ENCODE measurements at regions not wholly inside any gene's neighbourhood (a gene's known extent, or its start where the extent isn't known, plus 50 kb on each side); places are given as distances from the start of the nearest gene placed in this dataset.

DNA sequence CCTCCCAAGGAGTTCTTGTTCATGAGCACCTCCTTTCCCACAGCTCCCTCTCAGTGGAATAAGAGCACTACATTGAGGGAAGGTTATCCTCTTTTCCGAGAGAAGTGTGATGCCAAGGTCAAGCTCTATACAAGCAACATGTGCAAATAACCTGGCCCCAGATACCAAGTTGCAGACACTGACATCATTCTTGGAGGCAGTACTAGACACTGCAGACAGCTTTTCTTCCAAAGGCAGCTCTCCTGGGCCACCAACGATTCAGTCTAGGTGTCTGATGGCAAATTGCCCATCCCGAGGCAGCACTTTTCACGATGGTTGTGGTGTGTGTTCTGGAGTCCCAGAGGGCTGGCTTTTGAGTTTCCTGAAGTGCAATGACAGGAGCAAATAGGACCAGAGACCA, 384.9 kb downstream of the TLL1 start:
- DNase-seq (ENCODE audit: extremely low spot score, insufficient read length, low read depth) = no peak
- FAIRE-seq = no peak

DNA sequence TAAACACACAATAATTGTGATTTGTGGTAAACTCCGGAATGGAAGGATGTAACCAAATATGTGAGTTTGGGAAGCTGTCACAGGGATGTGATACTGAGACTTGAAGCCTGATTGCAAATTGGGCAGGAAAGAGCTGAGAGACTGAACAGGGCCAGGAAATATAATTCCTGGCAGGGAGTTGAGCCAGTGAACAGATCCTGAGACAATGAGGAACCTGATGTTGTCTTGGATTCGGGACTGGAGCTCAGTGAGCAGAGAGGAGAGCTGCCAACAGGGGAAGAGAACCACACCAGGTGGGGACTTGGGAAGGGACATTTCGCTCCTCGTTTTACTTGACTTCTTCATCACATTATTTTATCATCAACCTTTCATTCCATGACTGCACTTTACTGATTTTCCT, 386.0 kb downstream of the TLL1 start:
- DNase-seq (ENCODE audit: extremely low spot score, insufficient read length, low read depth) = no peak
- FAIRE-seq = no peak

DNA sequence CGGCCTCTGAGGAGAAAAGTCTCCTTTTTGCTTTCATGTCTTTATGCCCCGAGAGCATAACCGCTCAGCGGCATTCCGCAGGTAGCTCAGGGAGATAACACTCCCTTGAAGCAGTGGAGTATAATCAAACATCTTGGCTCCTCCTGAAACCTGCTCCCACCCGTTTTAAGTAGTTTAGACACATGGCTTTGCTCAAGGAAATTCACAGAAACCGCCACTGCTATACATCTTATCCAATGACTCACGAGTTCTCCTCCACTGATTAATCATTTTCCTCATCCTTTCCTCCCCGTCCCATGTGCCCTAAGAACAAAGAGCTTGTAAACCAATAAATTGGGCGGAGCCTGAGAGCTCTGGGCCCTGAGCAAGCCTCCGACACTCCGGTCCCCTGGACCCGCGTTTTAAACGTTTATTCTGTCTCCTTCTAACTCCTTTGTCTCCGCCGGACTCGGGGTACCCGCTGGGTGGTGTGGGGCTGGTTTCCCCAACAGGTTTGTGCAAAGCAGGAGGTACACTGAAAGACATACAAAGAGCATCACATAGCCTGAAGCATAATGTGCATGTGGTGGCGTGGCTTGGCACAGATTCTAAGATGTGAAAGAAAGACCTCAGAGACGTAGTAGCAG, 401.2 kb downstream of the TLL1 start:
- FAIRE-seq = no peak
- no peak for DNase-seq (ENCODE audit: extremely low spot score, insufficient read length, low read depth)

DNA sequence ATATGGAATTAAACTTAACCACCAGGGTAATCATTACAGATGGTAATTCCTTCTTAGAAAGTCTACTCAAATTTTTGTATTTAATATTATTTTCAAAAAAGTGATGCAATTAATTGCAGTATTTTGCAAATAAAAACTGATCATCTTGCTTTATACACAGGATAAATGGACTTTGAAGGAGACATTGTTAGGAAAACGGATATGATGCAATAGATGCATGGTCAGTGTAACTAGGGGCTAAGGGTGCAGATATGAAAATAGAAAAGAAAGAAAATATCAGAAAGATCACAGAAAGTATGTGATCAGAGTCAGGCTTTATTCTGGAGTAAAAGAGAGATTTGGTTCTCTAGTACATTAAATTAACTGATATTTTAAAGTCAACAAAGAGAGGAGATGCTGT, 401.7 kb downstream of the TLL1 start:
- no peak for DNase-seq (ENCODE audit: extremely low spot score, insufficient read length, low read depth)
- FAIRE-seq = no peak

DNA sequence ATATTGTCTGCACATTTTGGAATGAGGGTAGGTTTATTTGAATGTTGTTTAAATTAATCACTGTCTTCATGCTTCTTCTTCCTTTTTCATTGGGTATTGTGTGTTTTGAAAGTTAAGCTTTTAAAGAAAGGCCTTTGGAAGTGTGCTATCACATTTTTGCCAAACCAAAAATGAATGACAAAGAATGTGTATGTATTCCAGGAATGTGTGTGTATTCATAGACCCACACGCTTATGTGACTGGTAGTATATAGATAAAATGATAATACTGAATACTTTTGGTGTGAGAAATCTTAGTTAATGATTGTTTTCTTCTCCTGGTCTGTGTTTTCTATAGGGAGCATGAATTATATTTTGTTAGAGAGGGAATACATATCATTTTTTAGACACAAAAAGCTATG, 404.4 kb downstream of the TLL1 start:
- no peak for FAIRE-seq
- DNase-seq (ENCODE audit: extremely low spot score, insufficient read length, low read depth) = no peak

DNA sequence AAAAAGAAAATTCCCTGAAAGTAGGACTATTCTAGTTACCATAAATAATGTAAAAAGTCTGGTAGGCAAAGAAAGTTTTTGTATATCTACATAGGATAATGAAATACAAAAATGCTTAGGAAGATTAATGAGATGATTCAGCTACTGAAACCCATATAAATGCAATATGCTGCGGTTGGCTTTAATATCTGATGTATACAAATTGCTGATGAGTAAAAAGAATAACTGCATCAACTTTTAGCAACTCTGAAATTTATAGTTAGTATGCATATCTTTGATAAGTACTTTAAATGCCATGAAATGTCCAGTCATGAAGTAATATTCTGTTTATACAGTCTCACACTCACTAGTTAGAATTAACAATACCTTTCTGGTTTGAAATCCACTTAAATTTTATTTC, 404.8 kb downstream of the TLL1 start:
- no peak for DNase-seq (ENCODE audit: extremely low spot score, insufficient read length, low read depth)
- FAIRE-seq = no peak

DNA sequence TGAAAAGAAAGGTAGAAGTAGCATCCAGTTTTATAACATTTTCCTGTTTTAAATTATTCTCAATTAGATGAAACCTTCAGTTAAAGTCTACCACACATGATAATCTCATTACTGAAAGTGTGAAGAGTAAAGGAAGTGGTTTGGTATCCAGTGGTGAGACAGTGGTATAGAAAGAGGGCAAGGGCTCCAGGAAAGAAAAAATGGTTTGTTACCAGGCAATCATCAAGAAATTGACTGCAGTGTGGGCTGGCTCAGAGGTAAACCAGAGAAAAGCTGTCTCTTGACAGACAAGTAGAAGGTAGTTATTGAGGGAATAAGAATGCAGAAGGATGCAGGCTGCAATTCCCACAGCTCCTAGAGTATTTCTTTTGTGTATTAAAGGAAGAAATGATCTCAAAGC, 406.2 kb downstream of the TLL1 start:
- FAIRE-seq (no peak), DNase-seq (ENCODE audit: extremely low spot score, insufficient read length, low read depth) (no peak)

DNA sequence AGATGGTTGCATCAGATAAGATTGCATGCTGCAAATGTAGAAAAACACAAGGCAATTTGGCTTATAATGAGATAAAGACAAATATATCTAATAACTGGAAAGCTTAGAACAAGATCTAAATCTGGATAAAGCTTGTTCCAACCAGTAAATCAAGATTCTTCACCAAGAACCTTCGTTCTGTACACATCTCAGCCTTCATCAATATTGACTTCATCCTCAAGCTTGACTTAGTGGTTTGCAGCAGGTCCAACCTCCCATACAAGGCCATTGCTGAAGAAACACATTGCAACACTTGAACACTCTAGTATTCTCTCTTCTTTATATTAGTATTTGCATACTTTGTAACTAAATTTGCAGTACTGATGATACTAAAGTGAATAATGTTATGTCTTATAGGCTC, 407.6 kb downstream of the TLL1 start:
- no peak for DNase-seq (ENCODE audit: extremely low spot score, insufficient read length, low read depth)

DNA sequence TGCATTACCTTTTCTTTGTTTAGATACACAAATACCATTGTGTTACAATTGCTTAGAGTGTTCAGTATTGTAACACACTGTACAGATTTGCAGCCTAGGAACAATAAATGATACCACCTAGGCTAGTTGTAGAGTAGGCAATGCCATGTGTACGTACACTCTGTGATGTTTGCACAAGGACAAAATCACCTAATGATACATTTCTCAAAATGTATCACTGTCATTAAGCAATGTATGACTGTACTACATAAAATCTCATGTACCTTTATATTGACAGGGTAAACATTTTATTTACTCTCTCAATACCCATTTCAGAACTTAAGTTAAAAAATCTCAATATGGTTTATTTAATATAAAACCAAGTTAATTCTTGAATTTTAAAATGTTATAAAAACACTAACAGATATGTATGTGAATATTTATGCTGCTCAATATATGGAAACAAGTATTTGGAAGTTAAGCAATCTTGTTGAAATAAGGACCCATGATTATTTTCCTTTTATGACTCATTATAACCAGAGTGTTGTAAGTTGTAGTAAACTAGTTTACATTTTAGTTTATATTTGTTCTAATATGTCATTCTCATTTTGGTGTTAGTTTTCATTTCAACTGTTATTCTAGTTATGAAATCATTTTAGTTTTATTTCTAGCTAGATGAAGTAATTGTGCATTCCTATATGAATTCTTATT, 409.2 kb downstream of the TLL1 start:
- DNase-seq (ENCODE audit: extremely low spot score, insufficient read length, low read depth) (no peak), FAIRE-seq (no peak)

More for the DNA sequence above, 407.6 kb downstream of the TLL1 start:
- FAIRE-seq = no peak

DNA sequence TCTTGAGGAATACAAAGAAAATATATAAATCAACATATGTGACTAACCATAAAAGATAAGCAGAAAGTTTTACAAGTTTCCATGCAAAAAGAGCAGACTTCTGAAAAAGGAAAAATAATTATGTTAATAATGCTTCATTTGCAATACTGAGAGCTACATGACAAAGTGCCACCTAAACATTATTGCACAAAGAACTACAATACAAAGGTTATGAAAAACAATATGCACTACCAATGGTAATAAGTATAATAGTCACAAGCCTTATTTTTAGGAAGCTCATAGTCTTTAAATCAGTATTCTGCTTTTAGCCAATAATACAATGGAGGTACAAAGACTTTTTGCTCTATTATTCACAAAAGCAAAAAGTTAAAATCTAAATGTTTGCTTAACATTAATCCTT, 411.2 kb downstream of the TLL1 start:
- DNase-seq (ENCODE audit: extremely low spot score, insufficient read length, low read depth) = no peak

DNA sequence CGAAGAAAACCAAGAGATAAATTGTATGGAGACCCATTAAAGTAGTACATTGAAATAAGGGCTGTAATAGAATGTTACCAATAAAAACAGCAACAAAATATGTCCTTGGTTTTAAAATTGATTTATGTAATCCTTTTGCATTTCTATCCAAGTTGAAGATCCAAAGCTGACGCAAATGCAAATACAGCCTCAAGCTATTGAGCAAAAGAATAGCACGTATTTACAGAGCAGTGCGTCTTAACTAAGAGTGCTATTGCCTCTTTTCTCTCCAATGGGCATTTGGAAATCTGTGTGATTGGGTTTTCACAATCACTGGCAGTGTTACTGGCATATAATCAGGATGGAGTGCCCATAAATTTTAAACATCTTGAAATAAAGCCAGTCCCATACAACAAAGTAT, 417.4 kb downstream of the TLL1 start:
- no peak for FAIRE-seq
- DNase-seq (ENCODE audit: extremely low spot score, insufficient read length, low read depth) = no peak

More for the DNA sequence above, 411.2 kb downstream of the TLL1 start:
- FAIRE-seq = no peak

DNA sequence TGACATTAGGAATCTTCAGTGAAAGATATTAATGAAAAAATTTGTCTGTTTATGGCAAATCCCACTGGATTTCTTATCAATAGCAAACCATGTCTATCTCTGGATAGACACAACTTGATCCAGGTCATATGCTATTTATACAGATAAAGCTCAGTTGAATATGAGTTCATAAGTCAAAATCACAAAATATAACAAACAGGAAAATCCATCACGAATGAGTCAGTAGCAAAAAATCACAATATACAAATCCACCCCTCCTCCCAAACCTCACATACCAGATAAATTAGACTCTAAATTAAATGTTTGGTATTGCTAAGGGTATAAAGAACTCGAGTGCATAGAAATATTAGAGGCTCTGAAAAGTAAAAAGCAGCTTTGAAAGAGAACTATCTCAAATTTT, 420.5 kb downstream of the TLL1 start:
- DNase-seq (ENCODE audit: extremely low spot score, insufficient read length, low read depth) = no peak
- no peak for FAIRE-seq

DNA sequence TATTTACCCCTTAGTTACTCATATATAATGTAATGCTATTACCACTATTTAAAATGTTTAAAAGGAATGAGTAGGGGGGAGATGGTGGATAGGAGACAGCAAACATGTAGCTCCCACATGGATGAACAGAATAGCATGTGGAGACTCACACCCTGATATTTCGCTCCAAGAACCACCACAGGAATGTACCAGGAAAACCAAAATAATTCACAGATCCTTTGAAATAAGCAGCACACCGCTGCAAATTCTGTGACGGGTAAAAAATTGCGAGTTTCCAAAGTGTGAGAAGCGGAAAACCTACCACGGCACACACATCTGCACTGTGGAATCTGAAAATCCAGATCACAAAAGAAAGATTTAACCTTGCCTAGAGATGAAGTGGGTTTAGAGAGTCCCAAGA, 428.2 kb downstream of the TLL1 start:
- FAIRE-seq (no peak), DNase-seq (ENCODE audit: extremely low spot score, insufficient read length, low read depth) (no peak)

DNA sequence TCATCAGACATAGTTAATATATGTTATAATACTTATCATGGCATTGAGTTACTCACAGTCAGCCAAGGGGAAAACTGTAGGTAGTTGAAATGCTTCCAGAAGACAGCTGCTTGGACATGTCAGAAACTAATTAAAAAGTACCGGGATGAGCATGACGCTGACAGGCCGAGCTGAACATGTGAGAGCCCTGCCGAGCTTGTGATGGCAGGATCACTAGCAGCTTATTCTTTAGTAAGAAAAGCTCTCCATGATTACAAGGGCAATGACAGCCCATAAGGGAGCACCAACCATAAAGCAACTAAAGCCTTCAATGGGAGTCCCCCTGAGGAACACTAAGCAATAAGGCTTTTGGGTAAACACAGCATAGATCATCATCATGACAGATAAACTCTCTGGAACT, 435.6 kb downstream of the TLL1 start:
- DNase-seq (ENCODE audit: extremely low spot score, insufficient read length, low read depth) = no peak
- FAIRE-seq = no peak

DNA sequence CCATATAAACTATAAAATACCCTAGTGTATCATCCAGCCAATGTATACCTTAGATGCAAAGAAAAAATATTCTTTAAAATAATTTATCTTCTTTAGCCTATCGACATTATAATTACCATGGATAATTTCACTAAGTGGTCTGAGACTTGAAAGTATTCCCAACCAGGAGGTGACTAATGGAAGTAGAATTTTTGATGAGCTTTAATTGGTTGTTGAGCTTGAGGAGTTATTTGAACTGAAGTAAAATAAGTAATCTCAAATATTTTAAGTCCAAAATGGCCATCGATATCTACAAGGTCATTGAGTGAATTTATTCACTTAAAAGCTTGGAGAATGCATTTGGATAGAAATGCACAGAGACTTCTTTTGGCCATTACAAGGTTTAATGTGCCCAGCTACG, 436.2 kb downstream of the TLL1 start:
- FAIRE-seq = no peak

DNA sequence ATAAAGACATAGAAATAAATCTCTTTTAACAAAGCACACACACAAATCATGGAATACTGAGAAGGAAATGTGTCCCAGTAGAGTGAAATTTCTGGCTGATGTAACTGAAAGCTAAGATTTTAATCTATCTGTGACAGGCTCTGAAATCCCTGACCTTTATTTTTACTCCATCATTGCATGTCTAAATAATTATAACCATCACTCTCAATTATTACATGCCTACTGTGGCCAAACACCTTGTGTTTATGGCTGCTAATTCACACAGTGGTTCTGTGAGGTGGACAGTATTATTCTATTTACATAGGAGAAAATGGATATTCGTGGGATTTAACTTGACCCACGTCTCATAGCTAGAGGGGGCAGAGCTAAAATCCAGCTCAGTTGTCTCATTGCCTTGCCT, 438.1 kb downstream of the TLL1 start:
- DNase-seq (ENCODE audit: extremely low spot score, insufficient read length, low read depth) (no peak), FAIRE-seq (no peak)

More for the DNA sequence above, 436.2 kb downstream of the TLL1 start:
- no peak for DNase-seq (ENCODE audit: extremely low spot score, insufficient read length, low read depth)

DNA sequence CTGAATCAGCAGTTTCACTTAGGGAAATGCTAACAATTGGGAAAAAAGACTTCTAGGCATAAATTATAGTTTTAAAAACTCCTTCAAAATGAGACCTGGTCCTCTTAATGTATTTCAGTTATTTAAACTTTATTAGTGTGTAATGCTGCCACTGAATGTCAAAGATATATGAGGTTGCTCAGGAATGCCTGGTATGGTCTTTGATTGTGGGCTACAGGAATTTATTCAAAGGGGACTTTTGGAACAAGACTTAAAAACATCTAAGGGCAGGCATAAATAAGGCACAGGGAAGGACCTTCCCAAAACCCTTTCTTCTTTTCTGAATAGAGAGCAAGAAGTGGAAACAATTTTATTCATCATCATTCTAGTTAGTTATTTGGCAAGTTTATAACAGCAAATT, 439.1 kb downstream of the TLL1 start:
- FAIRE-seq (no peak), DNase-seq (ENCODE audit: extremely low spot score, insufficient read length, low read depth) (no peak)

DNA sequence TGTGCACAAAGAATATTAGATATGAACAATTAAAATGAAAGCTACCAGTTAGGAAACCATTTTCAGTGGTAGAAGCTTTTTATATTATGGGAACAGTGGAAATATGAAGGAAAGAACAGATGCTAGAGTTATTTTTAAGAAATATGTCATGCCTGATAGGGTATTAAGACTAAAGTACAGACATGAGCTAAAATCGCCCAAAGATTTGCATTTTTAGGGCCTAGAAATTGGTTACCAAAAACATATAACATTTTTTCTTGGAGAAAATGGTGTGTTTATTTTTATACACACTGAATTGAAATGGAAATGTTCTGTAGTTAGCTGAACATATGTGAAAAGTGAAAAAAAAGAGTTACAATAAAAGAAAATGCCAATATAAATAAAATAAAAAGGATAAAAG, 441.9 kb downstream of the TLL1 start:
- DNase-seq (ENCODE audit: extremely low spot score, insufficient read length, low read depth) = no peak
- FAIRE-seq = no peak

DNA sequence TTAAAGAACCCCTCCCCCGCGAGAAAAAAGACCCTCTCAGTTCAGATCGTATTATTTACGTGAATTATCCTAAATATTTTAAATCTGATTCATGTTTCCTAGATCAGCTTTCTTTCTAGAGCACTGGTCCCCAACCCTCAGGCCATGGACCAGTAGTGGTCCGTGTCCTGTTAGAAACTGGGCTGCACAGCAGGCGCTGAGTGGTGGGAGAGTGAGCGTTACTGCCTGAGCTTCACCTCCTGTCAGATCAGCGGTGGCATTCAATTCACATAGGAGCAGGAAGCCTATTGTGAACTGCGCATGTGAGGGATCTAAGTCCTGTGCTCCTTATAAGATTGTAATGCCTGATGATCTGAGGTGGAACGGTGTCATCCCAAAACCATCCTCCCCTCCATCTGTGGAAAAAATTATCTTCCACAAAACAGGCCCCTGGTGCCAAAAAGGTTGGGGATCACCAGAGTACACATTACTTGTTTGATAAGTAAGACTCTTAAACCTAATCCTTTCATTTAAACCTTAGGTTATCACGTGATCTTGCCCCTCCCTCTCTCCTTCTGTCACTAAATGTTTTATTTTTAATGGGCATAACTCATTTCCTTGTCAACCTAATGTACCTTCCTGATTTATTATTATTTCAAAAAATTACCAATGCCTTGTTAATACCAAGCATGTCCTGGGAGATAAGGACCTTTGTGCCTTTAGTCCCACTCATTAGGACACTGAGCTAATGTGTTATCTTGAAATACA, 442.9 kb downstream of the TLL1 start:
- FAIRE-seq (no peak), DNase-seq (ENCODE audit: extremely low spot score, insufficient read length, low read depth) (no peak)

DNA sequence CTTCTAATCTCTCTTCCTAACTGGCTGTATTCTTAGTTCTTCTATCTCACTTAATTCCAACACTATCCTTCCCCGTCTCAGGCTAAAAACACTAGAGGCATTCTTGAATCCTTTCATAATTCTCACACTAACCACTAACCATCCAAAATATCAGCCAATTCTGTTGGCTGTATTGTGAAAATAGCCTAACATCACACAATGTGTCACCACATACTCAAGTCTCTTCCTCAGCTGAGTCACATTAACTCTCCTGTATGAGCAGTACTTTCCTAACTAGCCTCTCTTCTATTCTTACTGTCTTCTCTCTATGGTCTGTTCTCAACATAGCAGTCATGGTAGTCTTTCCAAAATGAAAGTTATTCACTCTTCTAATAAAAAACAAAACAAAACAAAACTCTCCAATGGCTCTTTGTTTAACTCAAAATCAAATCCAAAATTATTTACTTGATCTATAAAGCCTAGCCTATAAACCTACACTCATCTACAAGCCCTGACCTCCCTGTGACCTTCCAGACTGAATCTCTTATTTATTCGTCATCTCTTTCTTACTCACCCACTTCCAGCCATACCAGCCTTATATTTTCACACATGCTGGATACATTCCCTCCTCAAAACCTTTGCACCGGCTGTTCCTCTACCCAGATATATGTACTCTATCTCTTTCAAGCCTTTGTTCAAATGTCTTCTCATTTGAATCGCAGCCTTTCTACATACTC, 445.9 kb downstream of the TLL1 start:
- DNase-seq (ENCODE audit: extremely low spot score, insufficient read length, low read depth) (no peak), FAIRE-seq (no peak)

DNA sequence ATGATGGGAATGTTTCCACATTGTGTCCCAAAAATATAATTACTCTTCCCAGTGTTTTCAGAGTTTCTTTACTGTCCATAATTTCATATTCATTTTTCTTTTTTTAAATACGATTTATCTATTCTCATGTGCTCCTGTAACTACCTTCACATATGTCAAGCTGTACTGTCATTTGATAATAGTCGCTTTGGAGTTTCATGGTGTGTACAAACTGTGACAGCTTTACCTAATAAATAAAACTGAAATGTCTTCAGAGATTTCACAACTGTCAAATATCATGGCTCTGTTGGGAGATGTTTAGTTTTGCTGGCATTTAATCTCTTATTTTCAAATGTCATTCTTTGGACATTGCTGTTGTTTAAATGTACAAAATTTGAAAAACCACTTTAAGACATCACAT, 450.2 kb downstream of the TLL1 start:
- FAIRE-seq (no peak), DNase-seq (ENCODE audit: extremely low spot score, insufficient read length, low read depth) (no peak)

Data from GM18507 (cell line).